HG03066 (cell line): ENCODE measurements at regions not wholly inside any gene's neighbourhood (a gene's known extent, or its start where the extent isn't known, plus 50 kb on each side); places are given as distances from the start of the nearest gene placed in this dataset.

Experiments
- ATAC-seq: cut with Tn5 transposase; IDR thresholded peaks from one replicate; pipeline ENCODE4 v1.9.1; 2021; ENCODE audit warnings: low read depth; ENCODE audit not compliant: unreplicated experiment

DNA sequence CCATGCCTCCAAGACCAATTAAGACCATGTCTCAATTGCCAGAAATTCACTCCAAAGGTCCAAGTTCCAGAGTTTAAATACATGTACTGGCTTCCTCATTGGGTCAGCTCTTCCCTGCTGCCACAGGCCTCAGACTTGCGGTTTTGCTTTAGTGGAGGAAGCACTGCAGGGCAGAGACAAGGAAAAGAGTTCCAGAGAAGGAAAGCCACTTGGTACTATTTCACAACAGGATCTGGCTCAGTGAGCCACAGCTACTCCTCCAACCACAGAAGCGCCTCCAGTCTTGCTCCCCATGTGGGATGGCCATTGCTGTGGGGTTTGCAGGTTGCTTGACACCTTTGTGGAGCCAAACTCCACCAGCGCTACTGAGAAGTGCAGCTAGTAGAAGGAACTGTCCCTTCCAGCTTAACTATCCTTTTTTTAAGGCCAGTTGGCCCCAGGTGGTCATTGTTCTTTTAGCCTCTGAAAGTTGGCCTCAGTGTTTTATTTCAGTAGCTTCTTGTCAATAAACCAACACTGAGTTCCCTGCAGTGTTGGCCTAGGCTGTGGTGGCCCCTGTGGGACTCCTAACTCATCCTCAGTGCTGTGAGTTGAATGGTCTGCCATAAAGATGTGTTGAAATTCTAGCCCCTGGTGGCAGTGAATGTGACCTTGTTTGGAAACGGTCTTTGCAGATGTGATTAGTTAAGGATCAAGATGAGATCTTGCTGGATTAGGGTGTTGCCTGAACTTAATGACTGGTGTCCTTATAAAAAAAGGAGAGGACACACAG lies 93.7 kb upstream of the DAP start:
- no peak for ATAC-seq

DNA sequence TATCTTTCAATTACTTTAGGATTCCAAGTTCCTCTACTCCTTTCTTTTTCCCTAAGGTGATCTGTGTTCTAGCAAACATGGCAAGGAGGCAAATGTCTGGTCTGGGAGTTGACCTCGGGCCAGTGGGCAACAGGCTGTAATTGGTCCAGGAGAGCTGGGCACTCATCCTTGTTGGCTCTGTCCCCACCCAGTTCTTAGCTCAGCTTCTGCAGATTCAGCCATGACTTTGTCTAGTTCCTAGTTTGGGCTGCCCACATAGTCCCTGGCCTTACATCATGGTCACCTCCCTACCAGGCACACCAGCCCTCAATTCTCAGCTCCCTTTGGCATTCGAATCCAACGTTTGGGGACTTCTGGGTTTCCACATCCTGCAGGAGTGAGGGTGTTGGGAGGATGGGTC lies 92.1 kb upstream of the DAP start:
- ATAC-seq, result no peak

DNA sequence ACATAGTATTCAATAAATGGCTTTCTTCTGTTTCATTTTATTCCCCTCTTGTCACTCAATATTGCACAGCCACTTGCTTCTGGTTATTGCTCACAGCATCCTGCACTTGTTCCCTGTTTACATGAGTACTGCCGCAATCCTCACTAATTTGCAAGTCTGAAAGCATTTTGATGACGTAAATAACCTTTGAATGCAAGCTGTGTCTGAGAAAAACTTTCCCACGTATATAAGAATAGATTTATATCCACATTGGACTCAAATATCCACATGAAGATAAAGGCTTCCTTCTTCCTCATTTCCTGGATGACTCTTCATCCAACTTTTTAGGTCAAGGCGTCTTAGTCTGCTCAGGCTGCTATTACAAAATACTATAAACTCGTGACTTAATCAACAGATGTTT lies 88.2 kb upstream of the DAP start:
- no peak for ATAC-seq

DNA sequence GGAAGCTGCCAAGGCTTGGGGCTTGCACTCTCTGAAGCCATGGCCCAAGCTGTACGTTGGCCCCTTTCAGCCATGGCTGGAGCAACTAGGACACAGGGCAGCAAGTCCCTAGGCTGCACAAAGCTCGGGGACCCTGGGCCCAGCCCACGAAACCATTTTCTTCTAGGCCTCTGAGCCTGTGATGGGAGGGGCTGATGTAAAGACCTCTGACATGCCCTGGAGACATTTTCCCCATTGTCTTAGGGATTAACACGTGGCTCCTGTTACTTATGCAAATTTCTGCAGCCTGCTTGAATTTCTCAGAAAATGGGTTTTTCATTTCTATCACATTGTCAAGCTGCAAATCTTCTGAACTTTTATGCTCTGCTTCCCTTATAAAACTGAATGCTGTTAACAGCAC lies 83.0 kb upstream of the DAP start:
- ATAC-seq, result no peak

DNA sequence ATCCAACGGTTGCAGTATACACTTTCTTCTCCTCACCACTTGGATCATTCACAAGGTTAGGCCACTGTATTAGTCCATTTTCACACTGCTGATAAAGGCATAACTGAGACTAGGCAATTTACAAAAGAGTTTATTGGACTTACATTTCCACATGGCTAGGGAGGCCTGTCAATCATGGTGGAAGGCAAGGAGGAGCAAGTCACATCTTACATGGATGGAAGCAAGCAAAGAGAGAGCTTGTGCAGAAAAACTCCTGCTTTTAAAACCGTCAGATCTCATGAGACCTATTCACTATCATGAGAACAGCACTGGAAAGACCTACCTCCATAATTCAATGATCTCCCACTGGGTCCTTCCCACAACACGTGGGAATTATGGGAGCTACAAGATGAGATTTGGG lies 81.8 kb upstream of the DAP start:
- ATAC-seq, result no peak

DNA sequence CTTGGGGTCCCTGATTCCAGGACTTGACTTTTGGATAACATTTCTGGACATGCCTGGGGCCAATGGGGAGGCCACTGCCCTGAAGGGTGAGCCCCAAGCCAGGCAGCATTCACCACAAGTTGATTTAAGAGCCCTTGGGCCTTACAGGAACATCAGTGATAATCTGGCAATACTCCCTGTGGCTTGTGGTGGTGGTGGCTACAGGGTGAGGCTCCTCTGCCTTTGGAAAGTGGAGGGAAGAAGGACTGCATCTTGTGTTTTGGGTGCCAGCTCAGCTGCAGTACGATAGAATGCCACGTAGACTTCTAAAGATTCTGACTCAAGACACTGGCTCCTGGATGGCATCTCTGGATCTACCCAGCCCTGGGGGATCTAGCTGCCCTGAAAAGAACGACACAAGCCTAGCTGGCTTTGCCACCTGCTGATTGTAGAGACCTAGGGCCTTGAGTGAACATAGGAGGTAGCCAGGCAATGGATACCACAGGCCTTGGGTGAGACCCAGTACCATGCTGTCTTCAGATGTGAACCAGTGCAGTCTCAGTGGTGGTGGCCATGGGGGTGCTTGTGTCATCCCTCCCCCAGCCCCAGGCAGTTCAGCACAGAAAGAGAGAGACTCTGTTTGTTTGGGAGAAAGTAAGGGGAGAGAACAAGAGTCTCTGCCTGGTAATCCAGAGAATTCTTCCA lies 79.0 kb upstream of the DAP start:
- no peak for ATAC-seq

DNA sequence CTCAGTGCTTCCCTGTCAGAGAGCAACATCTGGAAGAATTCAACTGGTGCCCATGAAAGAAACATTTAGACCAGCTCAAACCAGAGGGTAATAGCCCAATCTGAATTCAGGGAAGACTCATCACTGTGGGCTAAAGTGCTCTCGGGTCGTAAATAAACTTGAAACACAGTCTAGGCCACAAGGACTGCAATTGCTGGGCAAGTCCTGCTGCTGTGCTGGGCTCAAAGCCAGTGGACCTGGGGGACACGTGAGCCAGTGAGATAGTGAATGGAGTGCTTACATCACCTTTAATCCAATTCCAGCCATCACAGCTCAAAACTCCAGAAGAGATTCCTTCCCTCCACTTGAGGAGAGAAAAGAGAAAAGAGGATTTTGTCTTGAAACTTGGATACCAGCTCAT lies 78.1 kb upstream of the DAP start:
- no peak for ATAC-seq

DNA sequence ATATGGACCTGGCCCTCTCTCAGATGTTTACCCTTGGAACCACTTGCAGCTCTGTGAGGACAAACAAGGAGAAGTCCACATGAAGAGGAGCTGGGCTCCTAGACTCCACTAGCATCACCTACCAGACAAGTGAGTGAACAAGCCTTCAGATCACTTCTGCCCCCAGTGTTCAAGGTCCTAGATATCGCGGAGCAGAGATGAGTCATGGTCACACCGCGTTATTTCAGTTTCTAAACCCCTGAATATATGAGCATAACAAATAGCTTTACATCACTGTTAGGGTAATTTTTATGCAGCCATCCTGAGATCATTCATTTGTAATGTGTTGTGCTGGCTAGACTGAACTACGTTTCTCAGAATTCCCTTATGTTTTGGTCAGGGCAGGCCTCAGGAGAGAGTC lies 77.0 kb upstream of the DAP start:
- no peak for ATAC-seq

DNA sequence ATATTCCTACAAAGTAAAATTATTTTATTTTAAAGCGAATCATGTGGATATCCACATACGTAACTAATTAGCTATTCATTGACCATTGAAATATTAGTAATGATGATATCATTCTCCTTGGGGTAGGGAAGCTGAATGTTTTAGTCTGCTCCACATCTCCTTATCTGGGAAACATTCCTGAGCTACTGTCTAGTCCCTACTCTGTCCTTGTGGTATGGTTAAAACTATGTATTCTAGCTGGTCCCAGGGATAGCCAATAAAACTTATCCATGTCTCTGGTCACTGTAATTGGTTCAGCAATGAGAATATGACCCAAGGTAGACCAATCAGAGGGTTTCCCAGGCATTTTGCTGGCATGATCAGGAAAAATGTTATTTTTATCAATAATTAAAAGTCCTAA lies 76.0 kb upstream of the DAP start:
- ATAC-seq, result no peak

DNA sequence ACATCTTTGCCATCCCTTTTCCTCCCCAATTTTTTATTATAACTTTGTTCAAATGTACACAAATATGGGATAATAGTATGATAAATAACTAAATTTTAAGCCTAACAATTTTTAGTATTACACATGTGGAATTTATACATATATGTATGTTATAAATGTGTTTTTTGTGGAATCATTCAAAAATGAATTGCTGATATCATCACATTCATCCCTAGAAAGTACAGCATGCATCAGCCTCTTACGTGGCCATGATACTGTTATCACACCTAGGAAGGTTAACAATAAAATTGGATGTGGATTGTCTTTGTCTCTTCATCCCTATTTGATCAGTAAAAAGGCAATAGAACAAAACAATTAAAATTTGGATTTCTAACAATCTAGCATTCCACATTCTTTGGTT lies 73.7 kb upstream of the DAP start:
- ATAC-seq, result no peak

DNA sequence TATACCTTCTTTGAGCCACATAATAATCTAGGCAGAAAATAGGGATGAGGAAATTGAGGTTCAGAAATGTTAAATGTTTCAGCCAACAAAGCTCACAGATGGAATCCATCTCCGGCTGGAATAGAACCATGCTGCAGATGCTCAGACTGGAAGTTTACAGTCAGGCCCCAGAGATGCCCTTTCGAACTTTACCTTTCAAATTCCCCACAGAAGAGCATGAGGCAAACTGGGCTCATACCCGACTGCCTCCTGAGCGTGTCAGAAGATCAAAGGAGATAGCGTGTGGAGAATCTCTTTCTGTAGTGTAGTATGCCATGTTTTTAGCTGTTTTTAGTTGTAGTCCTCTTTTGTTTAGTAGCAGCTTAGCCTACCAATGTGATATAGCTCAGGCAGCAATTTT lies 72.0 kb upstream of the DAP start:
- ATAC-seq, result no peak

DNA sequence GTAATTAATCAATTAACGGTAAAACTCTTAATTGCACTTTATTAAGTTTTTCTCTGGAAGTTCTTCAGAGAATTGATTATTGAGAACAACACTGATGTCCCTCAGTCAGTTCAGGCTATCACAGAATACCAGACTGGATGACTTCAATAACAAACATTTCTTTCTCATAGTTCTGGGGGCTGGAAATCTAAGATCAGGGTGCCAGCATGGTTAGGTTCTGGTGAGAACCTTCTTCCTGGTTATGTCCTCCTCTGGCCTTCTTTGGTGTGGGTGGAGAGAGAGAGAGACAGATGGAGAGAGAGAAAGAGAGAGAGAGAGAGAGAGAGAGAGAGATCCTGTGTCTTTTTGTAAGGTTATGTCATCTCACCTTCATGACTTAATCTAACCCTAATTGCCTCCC lies 71.4 kb upstream of the DAP start:
- no peak for ATAC-seq

DNA sequence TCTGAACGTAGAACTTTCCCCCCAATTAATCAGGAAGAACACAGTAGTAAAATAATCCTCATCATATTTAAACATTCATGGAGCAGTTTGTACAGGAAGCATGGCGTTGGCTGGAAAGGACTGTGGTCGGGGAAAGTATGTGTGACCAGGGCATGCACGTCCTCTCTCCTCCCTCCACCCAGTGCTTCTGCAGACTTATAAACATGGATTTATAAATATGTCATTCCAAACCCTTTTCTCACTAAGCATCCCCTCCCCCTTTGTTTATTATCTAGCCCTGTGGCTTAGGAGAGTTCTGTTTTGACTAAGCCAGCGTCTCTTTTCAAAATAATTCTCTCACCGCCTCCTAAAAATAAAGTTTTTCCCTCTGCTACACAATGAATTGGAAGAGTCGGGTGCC lies 70.4 kb upstream of the DAP start:
- ATAC-seq, result no peak

DNA sequence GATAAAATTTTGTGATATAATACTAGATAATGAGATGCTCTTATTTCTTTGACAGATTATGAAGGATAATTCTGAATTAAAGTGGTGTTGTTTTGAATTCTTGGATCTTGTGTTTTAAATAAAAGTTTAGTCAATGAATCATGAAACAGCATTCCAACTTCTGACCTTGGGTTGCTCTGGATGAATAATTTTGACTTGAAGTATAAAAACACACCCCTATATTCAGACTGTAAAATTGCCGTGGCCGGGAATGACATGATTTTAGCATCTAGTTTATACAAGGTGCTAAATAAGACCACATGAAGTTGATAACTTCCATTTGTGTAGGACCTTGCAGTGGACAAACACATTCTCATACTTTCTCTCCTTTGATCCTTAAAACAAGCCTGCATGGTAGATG lies 67.2 kb upstream of the DAP start:
- ATAC-seq, result no peak

DNA sequence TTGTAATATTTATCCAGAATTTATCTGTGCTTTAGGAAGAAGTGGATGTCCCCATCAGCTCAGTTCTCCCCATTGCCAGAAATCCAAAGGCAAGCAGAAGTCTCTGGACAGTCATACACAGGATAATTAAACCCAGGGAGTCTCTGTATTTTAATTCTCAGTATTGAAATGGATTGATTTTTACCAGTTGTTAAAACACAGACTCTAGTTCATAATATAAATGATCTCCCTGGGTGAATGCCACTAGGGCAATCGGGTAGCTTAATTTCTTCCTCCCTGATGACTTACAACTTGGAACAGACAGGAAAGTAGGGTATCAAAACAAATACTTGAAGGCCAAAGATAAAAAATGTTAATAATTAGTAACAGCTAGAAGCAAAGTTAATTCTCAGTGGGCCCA lies 66.5 kb upstream of the DAP start:
- no peak for ATAC-seq

DNA sequence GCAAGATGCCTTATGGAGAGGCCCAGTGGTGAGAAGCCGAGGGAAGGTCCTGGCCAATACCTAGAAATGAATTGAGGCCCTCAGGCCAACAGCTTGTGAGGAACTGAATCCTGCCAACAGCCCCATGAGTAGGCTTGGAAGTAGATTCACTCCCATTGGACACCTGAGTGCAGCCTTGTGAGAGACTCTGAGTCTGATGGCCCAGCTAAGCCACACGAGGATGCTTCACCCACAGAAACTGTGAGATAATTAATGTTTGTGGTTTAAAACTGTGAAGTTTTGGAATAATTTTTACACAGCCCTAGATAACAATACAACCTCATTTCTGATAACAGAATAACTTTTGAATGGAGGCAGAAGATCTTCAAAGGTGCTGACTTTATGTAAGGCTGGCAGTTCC lies 65.9 kb upstream of the DAP start:
- ATAC-seq, result no peak

DNA sequence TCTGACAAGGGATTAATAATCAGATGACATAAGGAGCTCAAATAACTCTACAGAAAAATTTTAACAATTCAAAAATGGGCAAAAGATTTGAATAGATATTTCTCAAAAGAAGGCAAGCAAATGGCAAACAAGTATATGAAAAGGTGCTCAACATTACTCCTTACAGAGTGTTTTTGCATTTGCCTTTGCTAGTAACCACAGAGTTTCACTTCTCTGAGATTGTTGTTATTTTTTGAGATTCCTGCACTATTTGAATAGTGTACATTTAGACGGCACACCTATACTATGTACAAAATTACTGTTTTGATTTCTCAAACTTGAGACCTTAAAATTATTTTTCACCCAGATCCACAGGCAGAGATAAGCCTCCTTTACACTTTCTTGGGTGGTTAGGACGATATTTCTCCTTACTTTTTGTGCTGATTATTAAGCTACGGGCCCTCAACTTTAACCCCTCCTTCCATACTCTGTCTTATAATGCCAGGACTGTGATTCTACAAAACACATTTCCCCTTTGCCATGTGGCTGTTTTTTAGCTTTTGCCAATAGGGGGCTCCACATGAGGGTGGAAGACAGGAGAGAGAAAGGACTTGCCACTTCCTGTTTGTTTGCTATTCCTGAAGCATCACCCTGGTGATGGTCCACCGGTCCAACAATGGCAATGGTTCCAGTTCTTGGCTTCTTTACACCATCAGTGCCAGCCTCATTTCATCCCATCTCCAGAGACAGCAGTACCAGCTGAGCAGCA lies 65.0 kb upstream of the DAP start:
- ATAC-seq, result peak; percentile 84

DNA sequence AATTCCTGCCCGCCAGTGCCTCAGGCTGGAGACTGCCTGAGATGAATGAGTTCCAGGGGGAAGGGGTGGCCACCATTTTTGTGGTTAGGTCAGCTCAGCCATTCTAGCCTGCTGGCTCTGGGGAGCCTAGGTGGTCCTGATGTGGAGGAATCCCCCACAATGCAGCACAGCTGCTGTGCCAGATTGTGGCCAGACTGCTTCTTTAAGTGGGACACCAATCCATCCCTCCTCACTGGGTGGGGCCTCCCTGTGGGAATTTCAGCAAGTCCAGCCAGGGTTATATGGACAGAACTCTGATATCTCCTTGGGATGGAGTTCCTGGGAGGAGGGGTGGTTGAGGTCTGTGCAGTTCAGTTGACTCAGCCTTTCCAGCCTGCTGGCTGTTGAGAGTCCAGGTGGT lies 51.2 kb upstream of the DAP start:
- ATAC-seq, result no peak
